Muscle of leg (tissue), 3 donors: ENCODE measurements at regions not wholly inside any gene's neighbourhood (a gene's known extent, or its start where the extent isn't known, plus 50 kb on each side); places are given as distances from the start of the nearest gene placed in this dataset.

Experiments
- DNase-seq: peaks from one replicate; pipeline ENCODE4 v3.0.0; 2013
- H3K27ac ChIP-seq: one replicate; pipeline ENCODE4 v1.5.1; 2013; ENCODE audit warnings: mild to moderate bottlenecking, low read length, control low read depth
- H3K27me3 ChIP-seq: one replicate; pipeline ENCODE4 v1.6.1; 2013; ENCODE audit warnings: low read length; ENCODE audit not compliant: control insufficient read depth, insufficient read depth
- H3K36me3 ChIP-seq: one replicate; pipeline ENCODE4 v1.6.1; 2013; ENCODE audit warnings: low read length; ENCODE audit not compliant: control insufficient read depth, insufficient read depth
- H3K4me1 ChIP-seq: one replicate; pipeline ENCODE4 v1.6.1; 2013; ENCODE audit warnings: low read length; ENCODE audit not compliant: control insufficient read depth, insufficient read depth
- H3K4me3 ChIP-seq: one replicate; pipeline ENCODE4 v1.5.1; 2013; ENCODE audit warnings: low read length, control low read depth
- H3K9me3 ChIP-seq: replicated peaks from 2 replicates; pipeline ENCODE4 v1.6.1; 2013; ENCODE audit warnings: low read depth, low read length; ENCODE audit not compliant: control insufficient read depth
- WGBS: methylation state at CpG from one replicate; pipeline ENCODE4 v1.1.5; 2013; ENCODE audit warnings: missing lambda C conversion rate; ENCODE audit not compliant: insufficient coverage; 5-methylcytosine and 5-hydroxymethylcytosine counted together

DNA sequence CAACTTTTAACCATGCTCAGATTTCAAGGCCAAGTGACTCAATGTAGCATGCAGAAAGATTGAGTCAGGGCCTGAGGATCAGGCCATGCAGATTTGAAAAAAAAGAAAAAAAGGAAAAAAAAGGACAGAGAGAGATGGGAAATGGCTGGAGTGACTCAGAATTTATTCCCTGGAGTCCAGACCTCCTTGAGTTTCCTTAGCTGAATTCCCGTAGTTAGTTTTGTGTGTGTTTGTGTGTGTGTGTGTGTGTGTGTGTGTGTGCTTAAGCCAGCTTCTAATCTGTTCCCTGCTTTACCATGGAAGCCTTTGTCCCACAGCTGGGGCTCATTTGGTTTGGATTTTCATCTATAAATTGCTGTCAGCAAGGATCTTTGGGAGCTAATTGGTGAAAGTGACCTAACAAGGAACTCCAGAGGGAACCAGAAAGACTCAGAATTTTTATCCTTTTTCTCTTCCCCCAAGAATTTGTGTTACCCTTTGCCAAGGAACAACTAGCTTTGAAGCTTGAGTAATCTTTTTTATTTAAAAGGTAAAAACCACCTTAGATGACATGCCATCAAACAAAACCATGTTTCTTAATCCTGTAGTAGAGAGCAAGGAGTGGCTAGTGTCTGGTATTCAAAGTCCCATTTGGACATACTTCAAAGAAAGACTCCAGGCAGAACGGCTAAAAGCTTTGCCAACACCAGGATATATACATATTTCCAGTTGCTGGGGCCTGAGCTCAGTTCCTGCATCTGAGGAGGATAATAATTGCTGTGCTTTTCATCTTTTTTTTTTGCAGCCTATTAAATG, 109.0 kb upstream of the DDIT4L start:
- Histone ChIP-seq H3K9me3 (no peaks in the 10 kb centered on the region), H3K36me3 (no peaks in the 10 kb centered on the region), H3K27me3 (no peaks in the 10 kb centered on the region), H3K4me3 (no peak overlapping the region), H3K27ac (peak overlapping the region; percentile 48), H3K4me1 (no peaks in the 10 kb centered on the region)
- 20% methylated on average over 1 of the region's 2 CpGs for whole genome bisulfite sequencing
- DNase-seq: peak; percentile 91

DNA sequence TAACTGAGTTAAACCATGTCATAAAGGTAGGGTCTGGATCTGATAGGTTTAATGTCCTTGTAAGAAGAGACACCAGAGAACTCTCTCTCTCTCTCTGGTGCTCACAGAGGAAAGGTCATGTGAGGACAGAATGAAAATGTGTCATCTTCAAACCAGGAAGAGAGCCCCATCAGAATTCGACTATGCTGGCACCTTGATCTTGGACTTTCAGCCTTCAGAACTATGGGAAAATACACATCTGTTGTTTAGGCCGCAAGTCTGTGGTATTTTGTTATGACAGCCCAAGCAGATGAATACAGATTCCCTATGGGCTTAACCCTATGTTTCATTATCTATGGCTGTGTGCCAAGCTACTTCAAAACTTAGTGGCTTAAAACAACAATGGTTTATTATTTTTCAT, 105.5 kb upstream of the DDIT4L start:
- Histone ChIP-seq H3K4me1 (no peaks in the 10 kb centered on the region), H3K27ac (no peak overlapping the region), H3K4me3 (no peak overlapping the region), H3K36me3 (no peaks in the 10 kb centered on the region), H3K9me3 (no peaks in the 10 kb centered on the region), H3K27me3 (no peaks in the 10 kb centered on the region)
- WGBS: 60% methylated on average over 1 of the region's 2 CpGs
- DNase-seq: no peak

- no peak overlapping the region for H3K4me3 ChIP-seq
- no peaks in the 10 kb centered on the region for H3K27me3 ChIP-seq
- H3K36me3 ChIP-seq: no peaks in the 10 kb centered on the region
- no CpG with 5 or more reads among the region's 1 CpG for WGBS
- no peak for DNase-seq
- no peak overlapping the region for H3K27ac ChIP-seq
- H3K9me3 ChIP-seq: no peaks in the 10 kb centered on the region
- H3K4me1 ChIP-seq: no peaks in the 10 kb centered on the region
Measured at GRCh38 chr4:100294356-100294755, 104.1 kb upstream of the DDIT4L start.

- WGBS: no CpG with 5 or more reads among the region's 2 CpGs
- H3K4me1 ChIP-seq: peaks cover 10% of the 10 kb centered on the region
- no peaks in the 10 kb centered on the region for H3K27me3 ChIP-seq
Measured at GRCh38 chr4:100290585-100290984, 100.3 kb upstream of the DDIT4L start.

DNA sequence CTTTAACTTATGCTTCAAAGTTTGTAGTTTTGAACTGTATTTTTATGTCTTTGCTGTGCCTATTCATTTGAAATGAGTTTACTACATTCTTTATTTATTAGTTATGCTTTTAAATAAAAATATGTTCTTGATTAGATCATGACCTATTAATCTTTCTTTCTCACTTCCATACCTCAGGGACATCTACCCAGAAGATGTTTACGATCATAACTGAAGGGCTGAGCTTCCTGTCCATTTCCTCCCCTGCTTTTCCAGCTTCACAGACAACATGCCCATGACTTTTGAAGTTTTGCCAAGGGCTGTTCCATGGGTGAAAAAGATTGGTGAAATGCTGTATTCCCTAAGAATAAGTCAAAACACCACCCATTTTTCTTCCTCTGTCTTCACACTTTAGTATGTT, 99.7 kb upstream of the DDIT4L start:
- no CpG with 5 or more reads among the region's 1 CpG for whole genome bisulfite sequencing
- Histone ChIP-seq H3K9me3 (no peaks in the 10 kb centered on the region), H3K27me3 (no peaks in the 10 kb centered on the region), H3K36me3 (no peaks in the 10 kb centered on the region), H3K4me3 (no peak overlapping the region), H3K4me1 (peaks cover 10% of the 10 kb centered on the region), H3K27ac (no peak overlapping the region)
- DNase-seq: peak; percentile 28

More at GRCh38 chr4:100290585-100290984, 100.3 kb upstream of the DDIT4L start:
- no peak for DNase-seq
- no peak overlapping the region for H3K4me3 ChIP-seq
- no peaks in the 10 kb centered on the region for H3K9me3 ChIP-seq
- no peaks in the 10 kb centered on the region for H3K36me3 ChIP-seq
- no peak overlapping the region for H3K27ac ChIP-seq

GRCh38 chr4:100289530-100289888, 99.2 kb upstream of the DDIT4L start:
- H3K4me3 ChIP-seq: no peak overlapping the region
- H3K4me1 ChIP-seq: peaks cover 10% of the 10 kb centered on the region
- 50% methylated on average over 1 of the region's 1 CpG for WGBS
- no peaks in the 10 kb centered on the region for H3K27me3 ChIP-seq
- H3K27ac ChIP-seq: no peak overlapping the region
- no peak for DNase-seq
- no peaks in the 10 kb centered on the region for H3K36me3 ChIP-seq
- H3K9me3 ChIP-seq: no peaks in the 10 kb centered on the region

DNA sequence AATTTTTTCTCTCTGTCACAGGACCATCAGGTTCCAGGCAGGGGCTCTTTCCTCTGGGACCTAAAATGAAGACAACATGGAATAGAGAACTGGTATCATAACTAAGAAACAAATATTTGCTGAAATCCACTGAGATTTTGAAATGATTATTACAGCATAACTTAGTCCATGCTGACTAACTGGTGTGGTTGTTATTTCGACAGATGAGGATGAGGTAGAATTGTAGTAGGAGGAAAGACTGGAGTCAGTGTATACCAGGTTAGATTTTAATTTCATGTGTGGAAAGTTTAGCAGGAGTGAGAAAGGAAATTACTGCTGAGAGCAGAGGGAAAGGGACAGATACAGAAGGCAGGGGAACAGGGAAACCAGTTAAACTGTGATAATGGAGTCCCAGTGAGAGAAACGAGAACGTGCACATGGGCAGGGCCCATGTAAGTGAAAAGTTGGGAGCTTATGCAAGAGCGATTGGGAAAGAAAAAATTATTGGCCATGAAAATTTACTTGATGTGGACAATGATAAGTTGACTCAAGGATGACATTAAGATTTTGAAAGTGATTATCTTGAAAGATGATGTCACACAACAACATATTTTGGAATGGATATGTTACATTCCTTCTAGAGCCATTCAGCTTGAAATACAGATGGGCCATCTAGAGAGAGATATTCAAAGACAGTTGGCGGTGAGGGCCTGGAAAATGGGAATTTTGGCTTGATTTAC, 98.7 kb upstream of the DDIT4L start:
- 82% methylated on average over 3 of the region's 5 CpGs for WGBS
- no peaks in the 10 kb centered on the region for H3K36me3 ChIP-seq
- no peak overlapping the region for H3K4me3 ChIP-seq
- no peak overlapping the region for H3K27ac ChIP-seq
- no peaks in the 10 kb centered on the region for H3K27me3 ChIP-seq
- no peaks in the 10 kb centered on the region for H3K9me3 ChIP-seq
- peaks cover 15% of the 10 kb centered on the region for H3K4me1 ChIP-seq
- no peak for DNase-seq

DNA sequence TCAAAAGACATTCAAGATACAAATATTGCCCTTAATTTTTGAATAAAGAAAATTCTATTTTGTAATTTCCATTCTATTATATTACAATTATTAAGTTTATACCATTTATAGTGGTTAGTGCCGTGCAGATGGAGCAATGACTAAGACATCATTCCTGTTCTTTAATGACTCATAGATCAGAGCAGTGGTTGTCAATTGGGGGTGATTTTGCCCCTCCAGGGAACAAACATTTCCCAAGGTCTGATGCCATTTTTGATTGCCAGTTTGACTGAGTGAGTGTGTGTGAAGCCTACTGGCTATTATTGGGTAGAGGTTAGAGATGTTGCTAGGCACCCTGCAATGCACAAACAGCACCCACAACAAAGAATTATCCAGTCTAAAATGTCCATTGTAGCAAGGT, 97.9 kb upstream of the DDIT4L start:
- Histone ChIP-seq H3K9me3 (no peaks in the 10 kb centered on the region), H3K4me1 (peaks cover 15% of the 10 kb centered on the region), H3K27me3 (no peaks in the 10 kb centered on the region), H3K4me3 (no peak overlapping the region), H3K36me3 (no peaks in the 10 kb centered on the region), H3K27ac (no peak overlapping the region)
- WGBS: no CpG with 5 or more reads among the region's 1 CpG
- no peak for DNase-seq

GRCh38 chr4:100287534-100287933, 97.3 kb upstream of the DDIT4L start:
- H3K27ac ChIP-seq: no peak overlapping the region
- peak; percentile 72 for DNase-seq
- peaks cover 15% of the 10 kb centered on the region for H3K4me1 ChIP-seq
- no peak overlapping the region for H3K4me3 ChIP-seq
- H3K27me3 ChIP-seq: no peaks in the 10 kb centered on the region
- H3K36me3 ChIP-seq: no peaks in the 10 kb centered on the region
- H3K9me3 ChIP-seq: no peaks in the 10 kb centered on the region
- whole genome bisulfite sequencing: 34% methylated on average over 5 of the region's 6 CpGs

DNA sequence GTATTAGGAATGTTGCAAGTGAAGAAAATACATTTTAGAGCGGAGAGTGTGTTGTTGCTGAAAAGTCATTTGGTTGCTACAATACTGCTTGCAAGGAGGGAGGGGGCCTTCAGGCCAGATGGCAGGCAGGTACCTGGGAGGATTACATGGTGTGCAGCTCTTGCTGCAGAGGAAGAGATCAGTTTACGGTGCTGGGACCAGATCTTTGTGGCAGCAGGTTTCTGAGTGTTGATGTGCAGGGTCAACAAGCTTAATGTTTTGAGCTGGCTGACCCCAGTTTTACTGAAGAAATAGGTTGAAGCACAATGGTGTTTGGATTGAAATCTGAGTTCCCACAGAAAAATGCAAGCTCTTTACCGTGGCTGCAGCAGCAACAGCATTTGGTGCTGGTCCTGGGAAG, 96.4 kb upstream of the DDIT4L start:
- no peak overlapping the region for H3K27ac ChIP-seq
- H3K9me3 ChIP-seq: no peaks in the 10 kb centered on the region
- H3K4me1 ChIP-seq: peaks cover 15% of the 10 kb centered on the region
- no peaks in the 10 kb centered on the region for H3K27me3 ChIP-seq
- H3K4me3 ChIP-seq: no peak overlapping the region
- H3K36me3 ChIP-seq: no peaks in the 10 kb centered on the region
- WGBS: 24% methylated on average over 2 of the region's 3 CpGs
- peak; percentile 70 for DNase-seq
